GM21825 (cell line): ENCODE measurements at regions not wholly inside any gene's neighbourhood (a gene's known extent, or its start where the extent isn't known, plus 50 kb on each side); places are given as distances from the start of the nearest gene placed in this dataset.
"Not testable (repeated sequence)": the region's sequence is repeated elsewhere in the genome, so short reads cannot be mapped to it uniquely, and the experiment has no call there.

Experiments
- ATAC-seq: cut with Tn5 transposase; IDR thresholded peaks from one replicate; pipeline ENCODE4 v1.9.1; 2021; ENCODE audit warnings: mild to moderate bottlenecking, moderate library complexity; ENCODE audit not compliant: unreplicated experiment

- ATAC-seq: no peak
Observed at GRCh38 chr2:14448340-14448739, 184.2 kb upstream of the LRATD1 start.

GRCh38 chr2:14451312-14451711 lies 181.2 kb upstream of the LRATD1 start:
- ATAC-seq: no peak

- no peak for ATAC-seq
Observed at GRCh38 chr2:14454202-14454601, 178.3 kb upstream of the LRATD1 start.

- ATAC-seq: no peak
Observed at GRCh38 chr2:14459786-14460325, 172.7 kb upstream of the LRATD1 start.

GRCh38 chr2:14475994-14476393 lies 156.5 kb upstream of the LRATD1 start:
- ATAC-seq: no peak

- no peak for ATAC-seq
Observed at GRCh38 chr2:14479486-14479885, 153.0 kb upstream of the LRATD1 start.

GRCh38 chr2:14480120-14480519 lies 152.4 kb upstream of the LRATD1 start:
- no peak for ATAC-seq

GRCh38 chr2:14480906-14481305 lies 151.6 kb upstream of the LRATD1 start:
- ATAC-seq: no peak

GRCh38 chr2:14492920-14493503 lies 139.5 kb upstream of the LRATD1 start:
- ATAC-seq: no peak

GRCh38 chr2:14494759-14495158 lies 137.8 kb upstream of the LRATD1 start:
- no peak for ATAC-seq

GRCh38 chr2:14501061-14501460 lies 131.5 kb upstream of the LRATD1 start:
- ATAC-seq: no peak

- ATAC-seq: not testable (repeated sequence)
Observed at GRCh38 chr2:14506955-14507354, 125.6 kb upstream of the LRATD1 start.

GRCh38 chr2:14511541-14511940 lies 121.0 kb upstream of the LRATD1 start:
- ATAC-seq: no peak

GRCh38 chr2:14513903-14514302 lies 118.6 kb upstream of the LRATD1 start:
- no peak for ATAC-seq

GRCh38 chr2:14516844-14517243 lies 115.7 kb upstream of the LRATD1 start:
- no peak for ATAC-seq

- ATAC-seq: no peak
Observed at GRCh38 chr2:14517731-14518130, 114.8 kb upstream of the LRATD1 start.

- no peak for ATAC-seq
Observed at GRCh38 chr2:14520385-14520945, 112.1 kb upstream of the LRATD1 start.

- ATAC-seq: no peak
Observed at GRCh38 chr2:14524041-14524802, 108.3 kb upstream of the LRATD1 start.

- ATAC-seq: no peak
Observed at GRCh38 chr2:14524803-14525080, 107.8 kb upstream of the LRATD1 start.

GRCh38 chr2:14530506-14530905 lies 102.0 kb upstream of the LRATD1 start:
- ATAC-seq: no peak

GRCh38 chr2:14533131-14533757 lies 99.3 kb upstream of the LRATD1 start:
- ATAC-seq: no peak

GRCh38 chr2:14535156-14535555 lies 97.4 kb upstream of the LRATD1 start:
- no peak for ATAC-seq
